GM12875 (cell line): ENCODE measurements at regions not wholly inside any gene's neighbourhood (a gene's known extent, or its start where the extent isn't known, plus 50 kb on each side); places are given as distances from the start of the nearest gene placed in this dataset.
"Not testable (repeated sequence)": the region's sequence is repeated elsewhere in the genome, so short reads cannot be mapped to it uniquely, and the experiment has no call there.

Experiments used
- H3K4me3 ChIP-seq: one replicate; pipeline ENCODE4 v1.5.1; 2011; ENCODE audit warnings: low read depth, low read length, control low read depth
- TF ChIP-seq, protein P1 (sequence below): IDR thresholded peaks from 2 replicates; pipeline ENCODE4 v1.5.1; 2011; ENCODE audit warnings: low read depth, mild to moderate bottlenecking, control low read depth, inconsistent platforms, low read length, moderate library complexity, borderline replicate concordance; ENCODE audit not compliant: insufficient read depth

DNA sequence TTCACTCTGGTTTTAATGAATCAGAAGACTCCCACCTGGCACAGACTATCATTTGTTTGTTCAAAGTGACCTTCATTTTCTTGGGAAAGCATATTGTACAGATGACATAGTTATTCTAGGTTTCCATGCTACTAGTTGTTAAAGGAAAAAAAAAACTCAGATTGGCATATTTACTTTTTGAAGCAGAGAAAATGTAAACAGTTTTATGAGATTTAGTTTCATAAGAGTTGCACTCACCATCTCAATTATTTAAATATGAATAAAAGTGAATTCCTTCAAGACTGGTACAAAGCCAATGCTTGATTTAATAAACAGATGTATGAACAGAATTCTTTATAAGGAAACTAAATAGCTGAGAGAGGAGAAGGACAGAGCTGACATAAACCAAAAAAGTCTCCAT lies 280.3 kb upstream of the UGT8 start:
- no peak overlapping the region for H3K4me3 ChIP-seq
- TF ChIP-seq, protein P1, sequence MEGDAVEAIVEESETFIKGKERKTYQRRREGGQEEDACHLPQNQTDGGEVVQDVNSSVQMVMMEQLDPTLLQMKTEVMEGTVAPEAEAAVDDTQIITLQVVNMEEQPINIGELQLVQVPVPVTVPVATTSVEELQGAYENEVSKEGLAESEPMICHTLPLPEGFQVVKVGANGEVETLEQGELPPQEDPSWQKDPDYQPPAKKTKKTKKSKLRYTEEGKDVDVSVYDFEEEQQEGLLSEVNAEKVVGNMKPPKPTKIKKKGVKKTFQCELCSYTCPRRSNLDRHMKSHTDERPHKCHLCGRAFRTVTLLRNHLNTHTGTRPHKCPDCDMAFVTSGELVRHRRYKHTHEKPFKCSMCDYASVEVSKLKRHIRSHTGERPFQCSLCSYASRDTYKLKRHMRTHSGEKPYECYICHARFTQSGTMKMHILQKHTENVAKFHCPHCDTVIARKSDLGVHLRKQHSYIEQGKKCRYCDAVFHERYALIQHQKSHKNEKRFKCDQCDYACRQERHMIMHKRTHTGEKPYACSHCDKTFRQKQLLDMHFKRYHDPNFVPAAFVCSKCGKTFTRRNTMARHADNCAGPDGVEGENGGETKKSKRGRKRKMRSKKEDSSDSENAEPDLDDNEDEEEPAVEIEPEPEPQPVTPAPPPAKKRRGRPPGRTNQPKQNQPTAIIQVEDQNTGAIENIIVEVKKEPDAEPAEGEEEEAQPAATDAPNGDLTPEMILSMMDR = no peak

DNA sequence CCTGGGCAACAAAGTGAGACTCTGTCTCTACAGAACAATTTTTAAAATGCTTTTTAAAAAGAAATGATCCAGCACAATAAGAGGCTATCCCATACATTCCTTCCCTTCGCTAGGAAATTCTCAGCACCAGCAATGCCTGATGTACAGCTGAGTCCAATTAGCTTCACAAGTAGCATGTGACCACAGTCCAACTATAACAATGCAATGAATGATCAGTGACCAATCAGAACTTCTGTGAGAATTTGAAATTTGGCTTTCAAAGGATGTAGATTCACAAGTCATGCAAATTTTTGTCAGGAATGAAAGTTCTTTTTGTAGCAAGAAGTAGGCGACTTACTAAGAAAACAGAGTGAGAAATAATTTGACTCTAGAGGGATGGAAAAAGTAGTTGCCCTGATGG lies 278.5 kb upstream of the UGT8 start:
- TF ChIP-seq, protein P1 = no peak

DNA sequence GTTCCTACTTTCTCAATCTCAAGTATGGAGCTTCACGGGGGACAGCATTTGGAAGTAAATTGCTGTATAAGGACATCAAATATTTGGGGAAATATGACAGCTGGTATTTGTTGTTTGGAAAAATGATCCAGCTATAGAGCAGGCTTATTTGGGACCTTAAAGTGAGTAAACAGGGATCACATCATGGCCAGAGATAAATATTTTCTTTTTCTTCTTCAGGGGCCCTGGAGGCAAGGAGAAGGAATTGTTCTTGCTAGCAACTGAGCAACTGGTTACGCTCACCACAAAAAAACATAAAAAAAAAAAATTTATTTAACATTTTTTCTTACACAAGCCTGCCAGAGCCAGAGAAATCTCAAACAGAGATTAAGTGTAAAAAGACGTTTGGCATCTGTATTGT lies 277.2 kb upstream of the UGT8 start:
- H3K4me3 ChIP-seq = no peak overlapping the region
- TF ChIP-seq, protein P1 = no peak

More for the DNA sequence above, 278.5 kb upstream of the UGT8 start:
- H3K4me3 ChIP-seq = no peak overlapping the region

DNA sequence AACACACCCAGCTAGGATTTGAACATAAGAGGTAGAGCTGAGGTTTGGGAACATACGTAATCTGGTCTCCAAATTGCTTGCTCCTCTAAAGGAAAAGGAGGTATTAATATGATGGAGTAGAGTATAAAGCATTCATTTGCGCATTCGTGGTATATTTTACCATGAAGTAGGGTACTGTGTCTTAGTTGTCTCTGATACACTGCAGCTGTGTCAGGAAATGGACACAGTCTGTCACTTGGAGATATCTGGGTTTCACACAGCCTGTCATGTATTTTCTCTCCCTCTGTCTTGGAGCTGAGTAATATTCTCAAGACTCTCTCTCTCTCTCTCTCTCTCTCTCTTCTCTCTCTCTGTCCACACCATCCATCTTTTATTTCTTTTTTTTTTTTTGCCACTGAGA lies 274.8 kb upstream of the UGT8 start:
- no peak overlapping the region for H3K4me3 ChIP-seq
- TF ChIP-seq, protein P1 = no peak

DNA sequence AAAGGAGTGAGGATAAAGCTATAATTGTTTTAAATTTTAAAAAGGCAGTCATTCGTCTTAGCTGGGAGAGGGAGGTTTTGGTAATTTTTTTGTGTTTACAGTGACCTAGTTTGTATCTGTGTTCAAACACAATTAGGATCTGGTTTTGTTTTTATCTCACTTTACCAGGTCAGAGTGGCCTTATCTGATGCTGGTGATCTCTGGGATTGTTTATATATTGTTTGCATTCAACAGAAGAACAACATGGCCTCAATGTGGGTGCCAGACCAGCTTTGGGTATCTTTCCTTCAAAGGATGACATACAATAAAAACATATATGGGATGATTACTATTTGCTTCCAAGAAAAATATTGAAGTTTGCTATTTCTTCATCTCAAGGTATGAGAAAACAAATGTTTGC lies 272.2 kb upstream of the UGT8 start:
- no peak overlapping the region for H3K4me3 ChIP-seq
- TF ChIP-seq, protein P1 = no peak

DNA sequence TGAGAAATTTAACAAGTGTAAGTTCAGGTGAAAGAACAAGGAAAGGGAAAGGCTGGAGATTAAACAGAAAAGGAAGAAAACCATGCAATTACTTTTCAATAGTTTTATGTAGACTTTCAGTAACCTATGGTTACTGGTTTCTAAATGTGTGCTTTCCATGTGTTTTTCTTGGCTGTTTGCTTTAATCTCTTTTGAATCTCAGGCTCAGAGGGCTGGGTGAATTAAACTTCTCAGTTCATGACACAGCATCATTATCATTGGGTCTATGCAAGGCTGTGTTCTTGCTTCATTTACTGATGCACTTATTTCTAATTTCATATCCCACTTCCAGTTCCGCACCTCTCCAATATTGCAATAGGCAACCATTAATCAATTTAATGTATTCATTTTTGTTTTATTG lies 266.5 kb upstream of the UGT8 start:
- TF ChIP-seq, protein P1 = no peak
- no peak overlapping the region for H3K4me3 ChIP-seq

DNA sequence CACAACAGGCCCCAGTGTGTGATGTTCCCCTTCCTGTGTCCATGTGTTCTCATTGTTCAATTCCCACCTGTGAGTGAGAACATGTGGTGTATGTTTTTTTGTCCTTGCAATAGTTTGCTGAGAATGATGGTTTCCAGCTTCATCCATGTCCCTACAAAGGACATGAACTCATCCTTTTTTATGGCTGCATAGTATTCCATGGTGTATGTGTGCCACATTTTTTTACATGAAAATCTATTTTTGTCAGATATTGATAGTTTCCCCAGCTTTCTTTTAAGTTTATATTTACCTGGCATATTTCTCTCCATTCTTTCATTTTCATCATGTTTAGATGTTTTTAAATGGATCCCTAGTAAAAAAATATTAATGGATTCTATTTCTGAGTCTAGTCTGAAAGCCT lies 264.2 kb upstream of the UGT8 start:
- H3K4me3 ChIP-seq = not testable (repeated sequence)

DNA sequence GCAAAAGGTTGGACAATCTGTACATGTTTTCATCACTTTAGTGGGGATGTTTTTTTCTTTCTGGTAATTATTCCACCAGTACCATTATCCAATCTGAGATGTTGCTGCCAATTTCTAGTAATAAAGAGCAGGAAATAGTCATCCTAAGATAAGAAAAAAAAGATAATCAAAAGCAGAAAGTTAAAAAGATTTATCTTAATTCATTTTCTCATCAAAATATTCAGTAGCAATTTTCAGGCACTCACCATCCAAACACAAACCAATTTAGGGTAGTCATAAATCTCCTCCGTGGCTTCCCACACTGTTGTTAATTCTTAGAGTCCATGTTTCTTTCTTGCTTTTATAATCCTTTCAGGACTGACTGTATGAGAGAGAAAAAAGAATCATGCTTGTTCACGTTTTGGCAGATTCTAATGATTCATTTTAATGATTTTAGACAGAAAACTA lies 263.7 kb upstream of the UGT8 start:
- H3K4me3 ChIP-seq = no peak overlapping the region
- TF ChIP-seq, protein P1 = no peak
